ENCODE measurements at regions not wholly inside any gene's neighbourhood (a gene's known extent, or its start where the extent isn't known, plus 50 kb on each side); places are given as distances from the start of the nearest gene placed in this dataset.
"Not testable (repeated sequence)": the region's sequence is repeated elsewhere in the genome, so short reads cannot be mapped to it uniquely, and the experiment has no call there.

DNA sequence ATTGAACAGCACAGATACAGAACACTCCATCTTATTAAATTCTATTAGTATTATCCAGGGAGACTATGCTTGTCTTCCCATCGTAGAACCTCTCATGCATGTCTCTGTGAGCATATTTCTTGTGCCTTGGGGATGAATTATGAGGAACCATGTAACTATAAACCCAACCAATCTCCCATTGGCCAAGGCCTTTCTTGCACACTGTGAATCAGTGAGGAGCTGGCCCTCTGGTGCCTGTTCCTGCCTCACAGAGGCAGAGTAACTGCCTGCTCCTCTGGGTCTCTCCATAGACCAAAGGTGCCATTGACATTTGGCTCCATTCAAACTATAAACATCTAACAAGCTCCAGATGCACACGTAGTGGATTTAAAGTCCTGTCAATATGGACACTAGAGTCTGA is 190.4 kb downstream of the ENC1 start:
- Mint-ChIP-seq H3K27ac (ENCODE audit: unreplicated experiment) (no peak overlapping the region), H3K4me3 (ENCODE audit: unreplicated experiment) (no peak overlapping the region), H3K36me3 (ENCODE audit: low read depth, unreplicated experiment) (no peaks in the 10 kb centered on the region), H3K27me3 (ENCODE audit: unreplicated experiment) (no peaks in the 10 kb centered on the region), H3K4me1 (ENCODE audit: unreplicated experiment) (no peaks in the 10 kb centered on the region), H3K9me3 (ENCODE audit: unreplicated experiment) (no peaks in the 10 kb centered on the region)
- TF ChIP-seq, protein P1, sequence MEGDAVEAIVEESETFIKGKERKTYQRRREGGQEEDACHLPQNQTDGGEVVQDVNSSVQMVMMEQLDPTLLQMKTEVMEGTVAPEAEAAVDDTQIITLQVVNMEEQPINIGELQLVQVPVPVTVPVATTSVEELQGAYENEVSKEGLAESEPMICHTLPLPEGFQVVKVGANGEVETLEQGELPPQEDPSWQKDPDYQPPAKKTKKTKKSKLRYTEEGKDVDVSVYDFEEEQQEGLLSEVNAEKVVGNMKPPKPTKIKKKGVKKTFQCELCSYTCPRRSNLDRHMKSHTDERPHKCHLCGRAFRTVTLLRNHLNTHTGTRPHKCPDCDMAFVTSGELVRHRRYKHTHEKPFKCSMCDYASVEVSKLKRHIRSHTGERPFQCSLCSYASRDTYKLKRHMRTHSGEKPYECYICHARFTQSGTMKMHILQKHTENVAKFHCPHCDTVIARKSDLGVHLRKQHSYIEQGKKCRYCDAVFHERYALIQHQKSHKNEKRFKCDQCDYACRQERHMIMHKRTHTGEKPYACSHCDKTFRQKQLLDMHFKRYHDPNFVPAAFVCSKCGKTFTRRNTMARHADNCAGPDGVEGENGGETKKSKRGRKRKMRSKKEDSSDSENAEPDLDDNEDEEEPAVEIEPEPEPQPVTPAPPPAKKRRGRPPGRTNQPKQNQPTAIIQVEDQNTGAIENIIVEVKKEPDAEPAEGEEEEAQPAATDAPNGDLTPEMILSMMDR (IDR thresholded peaks at IDR 0.05; ENCODE audit: unreplicated experiment): no peak
- no peak for DNase-seq (ENCODE audit: low spot score)

DNA sequence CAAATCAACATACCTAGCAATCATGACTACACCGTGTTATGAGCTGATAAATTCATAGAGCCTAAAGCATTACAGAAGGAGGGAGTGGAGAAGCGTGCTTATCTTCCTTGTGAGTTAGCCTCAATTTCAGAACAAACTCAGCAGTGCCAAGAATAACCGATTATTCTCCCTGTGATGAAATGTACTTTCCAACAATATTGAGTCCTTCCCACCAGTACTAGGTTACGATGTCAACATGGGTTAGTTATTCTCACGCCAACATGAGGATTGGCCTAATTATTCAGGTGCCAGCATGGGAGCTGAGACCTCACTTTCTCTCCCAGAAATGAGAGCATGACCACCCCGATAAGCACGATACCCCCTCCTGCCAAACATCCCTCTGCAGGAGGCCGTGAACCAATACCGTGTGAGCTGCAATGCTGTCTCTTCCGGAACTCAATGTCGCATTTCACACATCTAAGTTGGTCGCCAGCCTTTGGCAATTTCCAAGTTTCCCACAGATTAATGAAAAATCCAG is 193.7 kb downstream of the ENC1 start:
- Mint-ChIP-seq H3K4me1 (ENCODE audit: unreplicated experiment) (peaks cover 7% of the 10 kb centered on the region), H3K36me3 (ENCODE audit: low read depth, unreplicated experiment) (no peaks in the 10 kb centered on the region), H3K27ac (ENCODE audit: unreplicated experiment) (no peak overlapping the region), H3K4me3 (ENCODE audit: unreplicated experiment) (no peak overlapping the region), H3K9me3 (ENCODE audit: unreplicated experiment) (no peaks in the 10 kb centered on the region), H3K27me3 (ENCODE audit: unreplicated experiment) (no peaks in the 10 kb centered on the region)
- TF ChIP-seq, protein P1 (IDR thresholded peaks at IDR 0.05; ENCODE audit: unreplicated experiment): no peak
- DNase-seq (ENCODE audit: low spot score): no peak

DNA sequence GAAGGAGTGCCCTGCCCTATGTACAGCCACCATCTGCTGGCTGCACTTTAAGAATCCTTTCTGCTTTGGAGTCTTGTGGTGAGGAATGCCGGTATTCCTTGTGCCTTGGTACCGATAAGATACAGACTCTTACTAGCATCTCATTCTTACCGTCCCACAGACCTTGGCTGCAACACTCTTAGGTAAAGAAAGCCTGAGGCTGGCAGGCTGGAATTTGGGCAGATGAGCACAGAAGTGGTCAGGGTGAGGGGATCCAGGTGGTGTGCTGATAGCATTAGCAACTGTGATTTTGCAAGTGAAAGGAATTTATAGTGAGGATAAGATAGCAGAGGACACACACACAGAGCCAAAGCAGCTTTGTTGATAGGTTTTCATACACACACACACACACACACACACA is 198.1 kb downstream of the ENC1 start:
- no peaks in the 10 kb centered on the region for H3K27me3 Mint-ChIP-seq (ENCODE audit: unreplicated experiment)
- no peak for DNase-seq (ENCODE audit: low spot score)
- no peak overlapping the region for H3K27ac Mint-ChIP-seq (ENCODE audit: unreplicated experiment)
- H3K36me3 Mint-ChIP-seq (ENCODE audit: low read depth, unreplicated experiment): no peaks in the 10 kb centered on the region
- peaks cover 17% of the 10 kb centered on the region for H3K4me1 Mint-ChIP-seq (ENCODE audit: unreplicated experiment)
- TF ChIP-seq, protein P1 (IDR thresholded peaks at IDR 0.05; ENCODE audit: unreplicated experiment): no peak
- H3K9me3 Mint-ChIP-seq (ENCODE audit: unreplicated experiment): no peaks in the 10 kb centered on the region
- H3K4me3 Mint-ChIP-seq (ENCODE audit: unreplicated experiment): no peak overlapping the region

DNA sequence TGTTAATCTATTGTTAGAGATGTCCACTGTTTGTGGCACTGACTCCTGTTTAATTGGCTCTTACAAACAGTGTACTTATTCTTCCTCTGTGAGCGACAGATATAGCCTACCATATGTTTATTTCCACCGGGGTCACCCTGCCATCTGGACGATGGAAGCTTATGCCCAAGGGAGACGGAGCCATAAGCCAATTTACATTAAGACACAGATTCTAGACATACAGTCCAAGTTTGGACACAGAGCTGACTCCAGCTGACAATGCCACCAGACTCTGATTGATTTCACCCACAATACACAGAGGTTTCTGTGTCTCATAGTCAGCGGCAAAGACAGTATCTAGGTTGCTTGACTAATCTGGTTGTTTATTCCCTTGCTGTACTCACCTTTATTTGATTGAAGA is 198.9 kb downstream of the ENC1 start:
- Mint-ChIP-seq H3K9me3 (ENCODE audit: unreplicated experiment) (no peaks in the 10 kb centered on the region), H3K27me3 (ENCODE audit: unreplicated experiment) (no peaks in the 10 kb centered on the region), H3K36me3 (ENCODE audit: low read depth, unreplicated experiment) (no peaks in the 10 kb centered on the region), H3K4me1 (ENCODE audit: unreplicated experiment) (peaks cover 17% of the 10 kb centered on the region), H3K4me3 (ENCODE audit: unreplicated experiment) (no peak overlapping the region), H3K27ac (ENCODE audit: unreplicated experiment) (no peak overlapping the region)
- TF ChIP-seq, protein P1 (IDR thresholded peaks at IDR 0.05; ENCODE audit: unreplicated experiment): no peak
- DNase-seq (ENCODE audit: low spot score): no peak

DNA sequence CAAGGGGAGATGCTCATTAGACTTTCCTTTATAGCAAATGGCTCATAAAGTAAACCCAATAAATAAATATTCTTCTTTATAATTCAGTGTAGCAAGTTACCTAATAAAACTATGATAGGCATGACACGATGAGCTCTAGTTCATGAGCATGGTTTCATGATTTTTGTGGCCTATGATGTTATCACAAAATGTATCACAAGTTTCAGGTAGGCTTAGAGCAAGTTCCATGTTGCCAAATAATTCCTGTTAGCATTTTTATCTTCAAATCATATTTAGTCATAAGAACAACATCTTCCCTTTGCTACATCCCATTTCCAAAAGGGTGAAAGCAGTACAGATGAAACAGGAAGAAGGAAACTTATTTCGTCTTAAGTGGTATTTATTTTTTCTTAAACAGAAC is 200.2 kb downstream of the ENC1 start:
- TF ChIP-seq, protein P1 (IDR thresholded peaks at IDR 0.05; ENCODE audit: unreplicated experiment): no peak
- no peaks in the 10 kb centered on the region for H3K36me3 Mint-ChIP-seq (ENCODE audit: low read depth, unreplicated experiment)
- DNase-seq (ENCODE audit: low spot score): no peak
- no peak overlapping the region for H3K27ac Mint-ChIP-seq (ENCODE audit: unreplicated experiment)
- H3K4me1 Mint-ChIP-seq (ENCODE audit: unreplicated experiment): peaks cover 20% of the 10 kb centered on the region
- no peak overlapping the region for H3K4me3 Mint-ChIP-seq (ENCODE audit: unreplicated experiment)
- H3K27me3 Mint-ChIP-seq (ENCODE audit: unreplicated experiment): no peaks in the 10 kb centered on the region
- no peaks in the 10 kb centered on the region for H3K9me3 Mint-ChIP-seq (ENCODE audit: unreplicated experiment)

DNA sequence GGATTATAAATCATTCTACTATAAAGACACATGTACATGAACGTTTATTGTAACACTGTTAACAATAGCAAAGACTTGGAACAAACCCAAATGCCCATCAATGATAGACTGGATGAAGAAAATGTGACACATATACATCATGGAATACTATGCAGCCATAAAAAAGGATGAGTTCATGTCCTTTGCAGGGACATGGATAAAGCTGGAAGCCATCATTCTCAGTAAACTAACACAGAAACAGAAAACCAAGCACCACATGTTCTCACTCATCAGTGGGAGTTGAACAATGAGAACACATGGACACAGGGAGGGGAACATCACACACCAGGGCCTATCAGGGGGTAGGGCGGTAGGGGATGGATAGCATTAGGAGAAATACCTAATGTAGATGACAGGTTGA is 202.7 kb downstream of the ENC1 start:
- DNase-seq (ENCODE audit: low spot score); H3K9me3 Mint-ChIP-seq (ENCODE audit: unreplicated experiment); H3K27ac Mint-ChIP-seq (ENCODE audit: unreplicated experiment); H3K36me3 Mint-ChIP-seq (ENCODE audit: low read depth, unreplicated experiment); H3K27me3 Mint-ChIP-seq (ENCODE audit: unreplicated experiment); H3K4me3 Mint-ChIP-seq (ENCODE audit: unreplicated experiment): not testable (repeated sequence)
- peaks cover 43% of the 10 kb centered on the region for H3K4me1 Mint-ChIP-seq (ENCODE audit: unreplicated experiment)

Measured in endothelial cell (in vitro differentiated cells).